Limb (tissue), 2 donors: ENCODE measurements at regions not wholly inside any gene's neighbourhood (a gene's known extent, or its start where the extent isn't known, plus 50 kb on each side); places are given as distances from the start of the nearest gene placed in this dataset.

Source experiments
- DNase-seq, 2 donors: peaks; one replicate each; pipeline ENCODE4 v3.0.0-alpha.2; 2016; ENCODE audit errors: extremely low spot score in 2 of 2

DNA sequence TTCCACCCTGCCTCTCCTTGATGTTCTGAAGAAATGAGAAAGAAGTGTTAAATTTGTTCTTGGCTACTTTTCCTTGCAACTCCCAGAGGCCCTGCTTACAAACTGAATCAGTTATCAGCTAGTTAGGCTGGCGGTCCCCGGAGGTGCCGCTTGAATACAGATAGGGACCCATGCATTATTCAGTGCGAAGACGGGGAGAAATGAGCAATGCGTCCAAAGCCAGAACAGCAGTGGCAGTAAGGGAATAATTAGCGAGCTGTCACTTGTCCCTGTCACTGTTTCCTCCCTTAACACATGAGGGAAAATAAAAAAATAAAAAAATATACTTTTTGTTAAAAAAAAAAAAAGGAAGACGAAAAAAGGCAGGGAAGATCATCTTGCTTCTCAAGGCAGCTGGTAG lies 528.1 kb downstream of the MN1 start:
- DNase-seq = no peak

DNA sequence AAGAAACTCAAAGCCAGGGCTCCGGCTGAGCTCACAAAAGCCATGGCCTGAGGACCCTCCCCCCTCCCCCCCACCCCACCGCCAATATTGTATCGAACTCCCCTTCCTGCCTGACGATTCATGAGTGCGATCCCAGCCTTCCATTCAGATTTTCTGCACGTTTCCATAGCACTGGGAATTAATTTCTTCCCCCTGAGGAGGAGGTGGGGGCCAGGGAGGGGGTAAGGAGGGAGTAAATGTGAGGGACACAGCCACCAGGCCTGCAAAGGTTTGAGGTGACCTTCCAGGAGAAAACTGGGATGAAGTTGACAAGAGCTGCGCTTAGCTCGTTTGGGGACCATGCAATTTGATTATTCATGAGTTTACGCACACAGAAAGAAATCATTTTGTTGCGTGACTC lies 527.7 kb downstream of the MN1 start:
- no peak for DNase-seq

DNA sequence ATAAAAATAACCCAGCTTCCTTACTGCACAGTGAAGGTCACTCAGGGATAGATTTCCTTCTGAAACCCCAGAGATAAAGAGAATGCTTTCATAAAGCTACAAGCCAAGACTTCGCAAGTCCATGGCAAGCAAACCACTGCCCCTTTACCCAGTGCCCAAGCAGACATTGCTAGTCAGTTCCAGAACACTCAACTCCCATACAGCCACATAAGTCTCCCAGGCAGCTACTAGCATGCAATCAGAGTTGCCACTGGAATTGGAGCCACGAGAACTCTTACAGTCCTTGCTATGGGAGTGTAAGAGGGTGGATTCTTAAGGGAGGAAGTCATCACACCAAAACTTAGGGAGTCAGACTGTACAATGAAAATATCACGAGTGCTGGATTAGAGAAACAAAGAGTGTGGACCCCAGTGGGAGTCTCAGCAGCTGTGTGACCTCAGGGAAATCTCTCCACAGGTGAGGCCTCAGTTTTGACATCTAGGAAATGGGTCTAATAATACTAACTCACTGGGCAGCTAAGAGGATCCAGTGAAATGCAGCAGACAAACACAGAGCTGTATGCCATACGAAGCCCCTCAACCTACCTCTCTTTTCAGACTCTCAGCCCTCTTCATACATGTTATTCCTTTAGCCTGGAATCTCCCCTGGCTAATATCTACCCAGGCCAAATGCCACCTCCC lies 526.6 kb downstream of the MN1 start:
- no peak for DNase-seq

DNA sequence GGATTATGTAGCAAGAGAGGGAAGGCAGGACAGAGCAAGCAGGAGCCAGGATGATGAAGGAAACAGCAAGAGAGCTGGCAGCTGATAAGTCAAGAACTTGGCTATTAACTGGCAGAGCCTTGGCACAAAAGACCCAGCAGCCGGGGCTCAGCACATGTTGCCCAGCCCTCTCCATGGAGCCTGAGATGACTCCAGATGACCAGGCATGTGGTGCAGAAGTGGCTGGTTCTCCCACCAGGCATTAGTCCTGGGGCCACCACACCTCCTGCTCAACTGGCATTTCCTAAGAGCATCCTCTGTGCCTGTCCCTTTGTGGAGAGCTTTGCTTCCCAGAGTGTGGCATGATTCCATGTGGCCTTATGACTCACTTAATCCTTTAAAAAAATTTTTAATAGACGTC lies 522.6 kb downstream of the MN1 start:
- no peak for DNase-seq

DNA sequence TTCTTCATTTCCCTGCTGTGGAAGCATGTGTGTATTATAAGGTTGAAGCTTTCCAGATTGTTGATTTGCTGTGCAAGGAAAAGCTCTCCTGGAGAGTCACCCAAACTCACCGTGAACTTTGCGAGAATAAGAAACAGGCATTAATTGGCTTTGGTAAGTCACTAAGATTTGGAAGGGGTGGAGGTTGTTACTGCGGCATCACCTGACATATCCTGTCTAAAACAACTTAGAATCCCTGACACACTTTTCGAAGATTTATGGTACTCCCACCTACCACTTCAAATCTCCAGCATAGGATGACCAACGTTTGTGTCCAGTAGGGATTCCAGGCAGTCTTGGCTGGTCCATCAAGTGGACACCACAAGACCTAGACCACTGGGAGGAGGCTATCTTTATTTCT lies 518.3 kb downstream of the MN1 start:
- no peak for DNase-seq

DNA sequence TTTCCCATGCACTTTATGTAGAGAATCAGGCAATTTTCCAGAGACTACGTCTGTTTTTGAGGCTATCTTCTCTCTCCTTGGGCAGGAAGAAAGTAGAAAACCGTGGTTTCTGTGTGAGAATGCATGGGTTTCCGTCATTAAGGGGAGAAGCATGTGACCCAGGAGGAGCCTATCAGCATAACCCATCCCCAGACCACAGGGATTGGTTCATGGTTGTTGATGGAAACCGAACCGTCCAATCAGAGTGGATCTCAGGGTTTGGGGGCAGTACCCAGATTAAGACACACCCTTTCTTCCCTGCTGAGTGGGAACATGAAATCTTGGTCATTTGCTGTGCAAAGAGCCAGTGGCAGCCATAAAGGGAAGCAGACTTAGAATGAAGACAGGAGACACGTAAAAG lies 517.8 kb downstream of the MN1 start:
- no peak for DNase-seq

DNA sequence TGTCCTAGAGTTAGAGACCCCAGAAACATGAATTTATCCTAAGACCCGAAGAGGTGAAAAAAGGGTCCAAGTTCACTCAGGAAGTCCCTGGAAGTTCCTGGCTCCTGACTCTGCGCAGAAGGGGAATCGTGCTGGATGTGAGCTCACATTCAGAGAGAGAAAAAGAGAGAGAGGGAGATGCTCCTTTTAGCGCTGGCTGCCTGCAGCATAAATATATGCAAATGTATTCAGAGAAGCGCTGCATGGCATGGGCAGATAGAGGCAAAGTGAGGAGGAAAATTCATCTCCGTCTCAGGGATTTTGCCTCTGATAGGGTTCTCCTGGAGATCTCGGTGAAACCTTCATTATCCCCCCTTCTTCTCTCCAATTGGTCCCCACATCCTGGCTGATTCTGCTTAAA lies 517.2 kb downstream of the MN1 start:
- no peak for DNase-seq

DNA sequence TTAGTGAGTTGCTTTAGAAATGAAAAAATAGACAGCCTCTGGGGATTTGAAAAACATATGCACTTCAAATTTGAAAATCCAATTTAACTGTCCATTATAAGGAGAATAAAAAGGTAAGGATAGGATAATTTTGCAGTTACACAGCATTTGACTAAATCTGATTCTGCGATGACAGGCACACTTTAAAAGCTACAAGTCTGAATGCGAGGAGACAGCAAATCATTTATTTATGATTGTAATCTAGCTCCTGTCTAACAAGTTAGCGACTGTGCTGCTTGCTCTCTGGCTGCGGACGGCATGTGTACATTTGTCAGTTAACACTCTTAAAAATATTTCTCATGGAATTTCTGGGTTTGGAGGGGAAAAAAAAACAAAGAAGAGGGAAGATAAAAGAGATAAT lies 514.8 kb downstream of the MN1 start:
- DNase-seq = no peak

DNA sequence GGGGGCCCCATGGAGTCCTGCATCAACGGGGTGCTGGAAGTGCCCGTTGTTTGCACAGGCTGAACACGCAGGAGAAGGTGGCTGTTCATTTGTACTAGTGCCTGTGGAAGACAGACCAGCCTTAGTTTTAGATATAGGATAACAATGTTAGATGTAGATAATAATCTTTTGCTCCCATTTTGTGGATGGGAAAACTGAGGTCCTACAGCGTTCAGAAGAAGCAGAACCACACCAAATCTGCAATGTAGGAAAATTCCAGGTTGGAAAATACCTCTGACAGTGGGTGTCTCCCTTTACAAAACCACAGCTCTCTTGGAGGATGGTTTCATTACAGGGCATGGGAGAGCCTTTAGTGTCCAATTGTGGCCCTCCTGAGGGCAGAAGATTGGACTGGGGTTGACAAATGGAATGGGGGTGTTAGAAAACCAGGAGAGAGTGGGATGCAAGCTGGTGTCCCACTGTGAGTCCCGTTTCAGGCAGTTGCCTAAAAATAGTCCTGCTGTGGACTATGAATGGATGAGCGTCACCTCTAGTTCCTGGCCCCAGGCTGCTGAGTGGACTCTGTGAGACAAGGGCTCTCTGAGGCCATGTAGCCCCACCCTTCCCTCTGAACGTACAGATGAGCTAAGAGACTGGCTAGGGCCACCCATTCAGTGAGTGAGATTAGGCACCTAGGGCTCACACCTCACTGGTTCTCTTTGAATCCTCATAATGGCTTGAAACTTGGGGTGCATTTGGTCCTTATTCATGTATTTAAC lies 508.8 kb downstream of the MN1 start:
- DNase-seq = no peak

DNA sequence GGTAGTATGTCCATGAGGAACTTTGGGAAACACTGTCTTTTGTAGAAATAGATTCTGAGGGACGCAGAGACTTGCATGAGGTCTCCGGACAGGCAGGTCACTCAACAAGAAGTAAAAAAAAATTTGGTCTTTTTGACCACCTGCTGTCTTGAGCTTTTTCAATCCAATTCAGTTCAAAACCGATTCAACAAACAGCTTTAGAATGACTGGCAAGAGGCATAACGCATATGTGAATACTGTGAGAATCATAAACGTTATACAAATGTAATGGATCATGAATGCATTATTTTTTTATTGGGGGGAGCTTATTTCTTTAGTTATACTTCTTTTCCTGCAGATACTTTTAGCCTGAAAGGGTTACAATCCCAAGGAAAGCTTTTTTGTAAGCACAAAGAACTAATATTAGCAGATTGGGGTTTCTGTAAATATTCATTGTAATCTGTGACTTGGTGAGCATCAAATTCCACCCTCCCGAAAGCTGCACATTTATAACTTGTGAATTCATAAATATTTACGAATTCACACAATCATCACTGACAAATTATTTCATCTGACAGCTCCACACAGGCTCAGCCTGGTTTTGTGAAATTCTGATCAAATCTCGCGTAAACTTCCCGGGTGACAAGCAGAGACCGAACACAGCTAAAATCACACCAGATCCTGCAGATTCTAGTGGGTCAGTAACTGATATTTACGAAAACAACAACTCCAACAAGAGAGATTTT lies 507.7 kb downstream of the MN1 start:
- no peak for DNase-seq

DNA sequence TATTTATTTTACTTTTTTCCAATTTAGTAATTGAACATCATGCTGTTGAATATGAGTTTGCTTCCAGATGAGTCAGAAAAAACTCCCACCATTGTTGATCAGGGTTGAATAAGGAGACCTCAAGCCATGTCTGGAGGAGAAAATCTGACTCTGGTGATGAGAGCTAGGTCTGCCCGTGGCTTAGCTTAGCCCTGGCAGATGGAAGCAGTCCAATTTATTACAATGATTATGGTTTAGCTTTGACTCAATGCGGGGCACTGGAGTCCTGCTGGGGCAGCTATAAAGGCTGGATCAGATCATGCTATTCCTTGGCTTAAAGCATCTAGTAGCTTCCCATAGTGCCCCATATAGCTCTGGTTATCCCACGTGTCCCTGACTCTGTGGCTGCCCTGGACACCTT lies 506.5 kb downstream of the MN1 start:
- no peak for DNase-seq

DNA sequence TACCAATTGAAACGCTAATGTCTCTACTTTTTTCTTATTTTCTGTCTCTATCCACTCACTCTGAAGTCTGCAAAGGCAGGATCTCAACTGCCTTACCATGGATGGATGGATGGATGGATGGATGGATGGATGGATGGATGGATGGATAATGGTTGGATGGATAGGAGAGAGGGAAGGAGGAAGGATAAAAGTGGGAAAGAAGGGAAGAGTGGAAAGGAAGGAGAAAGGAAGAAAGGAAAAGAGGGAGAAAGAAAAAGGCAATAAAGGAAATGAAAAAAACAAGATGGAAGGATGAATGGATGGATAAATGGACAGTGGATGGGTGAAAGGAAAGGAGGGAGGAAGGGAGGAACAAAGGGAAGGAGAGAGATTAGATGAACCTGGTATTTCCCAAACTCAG lies 506.0 kb downstream of the MN1 start:
- DNase-seq = no peak

DNA sequence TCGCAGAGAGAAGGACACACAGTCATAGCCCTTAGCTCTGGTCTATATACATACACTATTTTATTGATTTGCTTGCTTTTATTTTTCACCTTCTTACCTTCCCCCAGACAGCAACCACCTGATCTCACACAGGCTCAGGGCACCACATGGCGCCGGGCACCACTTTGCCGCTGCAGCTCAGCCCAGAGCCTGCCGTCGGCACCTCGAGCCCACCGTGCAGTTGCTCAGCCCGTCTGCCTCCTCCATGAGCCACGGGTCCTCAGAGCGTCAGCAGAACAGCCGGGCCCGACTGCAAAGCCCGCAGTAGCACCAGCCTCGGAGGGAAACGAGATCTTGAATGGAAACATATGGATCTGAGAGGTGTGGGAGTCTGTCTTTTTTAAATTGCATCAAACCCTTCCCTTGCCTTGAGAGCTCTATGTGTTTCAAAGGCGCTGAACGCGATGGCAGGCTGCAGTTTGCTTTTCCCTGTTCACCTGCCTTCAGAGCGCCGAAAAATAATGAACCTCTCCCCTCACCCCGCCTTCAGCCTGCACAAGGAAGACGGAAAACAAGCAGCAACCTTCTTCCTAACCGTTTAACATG lies 505.4 kb downstream of the MN1 start:
- DNase-seq = no peak

DNA sequence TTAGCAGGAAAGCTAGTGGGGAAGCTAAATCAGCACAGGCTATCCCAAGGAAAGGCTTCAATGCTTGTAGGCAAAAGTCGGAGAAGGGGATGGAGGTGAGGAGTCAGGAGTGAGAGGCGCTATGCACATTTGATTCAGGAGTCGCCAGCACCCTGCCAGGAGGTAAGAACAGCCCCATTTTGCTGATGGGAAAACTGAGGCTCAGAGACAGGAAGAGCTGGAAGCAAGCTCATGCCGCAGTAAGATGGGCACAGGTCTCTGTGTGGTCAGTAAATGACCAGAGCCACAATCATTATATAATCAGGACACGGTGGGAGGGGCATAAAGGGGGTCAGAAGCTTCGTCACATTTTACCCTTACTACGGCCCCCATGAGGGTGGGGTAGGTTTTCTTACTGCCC lies 504.4 kb downstream of the MN1 start:
- DNase-seq = no peak

DNA sequence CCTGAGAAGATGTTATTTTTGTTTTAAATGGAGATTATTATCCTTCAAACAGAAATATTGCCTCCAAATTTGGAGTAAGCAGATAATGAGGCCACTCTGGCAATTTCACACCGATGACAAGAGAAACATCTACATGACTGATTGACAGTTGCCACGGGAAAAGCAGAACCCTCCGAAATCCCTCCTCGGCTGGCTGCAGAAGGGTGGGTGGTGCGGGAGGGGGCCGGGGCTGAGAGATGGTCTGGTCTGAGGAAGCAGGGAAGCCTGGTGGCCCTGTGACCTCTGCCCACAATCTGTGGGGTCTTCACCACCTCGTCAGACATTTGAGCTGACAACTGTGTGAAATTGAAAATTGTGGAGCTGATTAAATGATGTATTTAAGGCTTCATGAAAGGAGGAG lies 503.2 kb downstream of the MN1 start:
- DNase-seq = no peak

DNA sequence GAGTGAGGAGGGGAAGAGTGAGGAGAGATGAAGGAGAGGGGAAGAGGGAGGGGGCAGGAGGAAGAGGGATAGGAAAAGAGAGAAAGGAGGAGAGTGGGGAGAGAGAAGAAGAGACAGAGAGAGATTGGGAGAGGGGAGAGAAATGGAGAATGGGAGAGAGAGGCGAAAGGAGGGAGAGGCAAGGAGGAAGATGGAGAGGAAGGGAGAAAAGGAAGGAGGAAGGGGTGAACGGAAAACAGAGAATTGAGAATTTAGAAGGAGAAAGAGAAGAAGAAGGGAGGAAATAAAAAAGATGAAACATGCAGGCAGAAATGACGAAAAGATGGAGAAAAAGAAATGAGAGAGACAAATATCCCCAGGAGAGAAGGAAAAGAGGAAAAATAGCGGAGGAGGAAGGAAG lies 502.8 kb downstream of the MN1 start:
- no peak for DNase-seq

DNA sequence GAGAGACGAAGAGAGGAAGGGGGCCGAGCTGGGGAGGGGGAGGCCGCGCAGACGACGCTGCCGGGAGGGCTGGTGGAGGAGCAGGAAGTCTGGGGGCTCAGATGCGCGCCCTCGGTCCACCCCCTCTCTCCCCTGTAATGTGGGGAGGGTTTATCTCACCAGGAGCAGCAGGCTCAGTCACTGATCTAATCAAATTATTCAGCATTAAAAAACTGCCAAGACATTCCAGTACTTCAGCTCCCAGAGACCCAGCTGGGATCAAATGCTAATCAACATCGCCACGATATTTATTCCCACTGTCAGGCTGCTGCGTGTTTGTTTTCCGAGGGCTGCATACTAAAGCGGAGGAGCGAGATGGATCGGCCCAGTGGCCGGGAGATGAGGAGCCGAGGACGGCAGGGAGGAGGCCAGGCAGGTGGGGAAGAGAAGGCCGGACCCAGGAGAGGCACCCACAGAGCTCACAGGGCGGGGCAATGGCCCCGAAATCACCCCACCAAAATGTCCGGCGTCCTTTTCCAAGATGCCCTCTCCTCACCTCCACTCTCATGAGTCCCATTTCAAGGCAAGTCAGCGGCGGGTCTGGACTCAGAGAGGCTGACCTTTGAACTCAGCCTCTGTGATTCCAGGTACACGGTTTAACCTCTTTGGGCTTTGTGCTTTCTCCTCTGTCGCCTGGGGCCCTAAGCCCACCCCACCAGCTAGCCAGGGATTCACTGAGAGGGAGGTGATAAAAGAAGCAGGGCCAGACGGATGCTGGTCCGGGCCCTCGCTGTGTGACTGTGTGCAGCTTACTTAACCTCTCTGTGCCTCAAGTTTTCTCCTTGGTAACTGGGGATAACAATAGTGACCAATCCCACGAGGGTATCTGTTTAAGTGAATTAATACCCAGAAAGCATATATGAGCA lies 502.1 kb downstream of the MN1 start:
- peak; percentile 35 to 65 for DNase-seq

DNA sequence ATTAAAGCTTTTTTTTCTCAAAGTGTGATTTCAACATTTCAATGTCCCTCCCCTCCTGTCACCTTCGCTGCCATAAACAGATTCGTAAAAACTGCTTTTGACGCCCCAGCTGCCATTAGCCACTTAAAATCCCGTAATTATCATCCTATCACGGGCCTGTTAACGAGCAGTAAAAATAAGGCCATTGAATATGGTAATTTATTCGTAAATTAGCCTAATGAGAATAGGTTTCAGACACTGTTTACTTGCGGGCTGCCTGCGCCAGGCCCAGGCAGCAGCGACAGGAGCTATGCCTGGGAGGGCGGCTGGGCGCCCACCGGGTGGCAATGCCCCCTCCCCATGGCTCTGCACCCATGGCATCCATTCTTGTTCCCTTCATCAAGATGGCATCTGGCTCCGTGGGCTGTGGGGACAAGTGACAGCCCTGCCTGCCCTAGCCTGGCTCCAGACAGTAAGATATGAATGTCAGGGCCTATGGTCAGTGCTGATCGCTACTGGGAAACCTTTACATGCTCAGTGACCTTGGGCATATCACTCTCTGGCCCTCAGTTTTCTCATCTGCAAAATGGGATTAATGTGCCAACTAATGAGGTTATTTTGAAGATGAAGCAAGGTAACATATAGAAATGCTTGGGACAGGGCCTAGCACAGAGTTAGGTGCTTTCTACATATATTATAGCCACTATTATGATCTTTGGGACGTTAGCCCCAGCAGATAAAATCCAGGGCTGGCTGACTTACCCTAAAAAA lies 500.8 kb downstream of the MN1 start:
- no peak for DNase-seq

DNA sequence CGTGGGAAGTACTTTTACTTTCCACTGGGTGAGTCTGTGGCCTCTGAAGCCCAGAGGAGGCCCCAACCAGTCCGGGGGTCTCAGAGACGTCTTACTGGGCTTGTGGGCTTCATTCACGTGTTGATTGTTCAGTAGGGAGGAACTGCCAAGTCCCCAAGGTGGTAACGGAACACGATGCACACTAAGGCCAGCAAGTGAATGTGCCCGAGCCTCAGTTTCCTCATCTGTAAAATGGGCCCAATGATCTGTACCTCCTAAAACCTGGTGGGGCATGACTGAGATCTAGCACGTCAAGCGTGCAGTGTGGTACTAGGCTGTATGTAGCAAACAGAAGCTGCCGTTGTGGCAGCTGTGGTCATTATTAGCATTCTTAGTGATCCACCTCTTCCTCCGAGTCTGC lies 499.1 kb downstream of the MN1 start:
- DNase-seq = no peak

DNA sequence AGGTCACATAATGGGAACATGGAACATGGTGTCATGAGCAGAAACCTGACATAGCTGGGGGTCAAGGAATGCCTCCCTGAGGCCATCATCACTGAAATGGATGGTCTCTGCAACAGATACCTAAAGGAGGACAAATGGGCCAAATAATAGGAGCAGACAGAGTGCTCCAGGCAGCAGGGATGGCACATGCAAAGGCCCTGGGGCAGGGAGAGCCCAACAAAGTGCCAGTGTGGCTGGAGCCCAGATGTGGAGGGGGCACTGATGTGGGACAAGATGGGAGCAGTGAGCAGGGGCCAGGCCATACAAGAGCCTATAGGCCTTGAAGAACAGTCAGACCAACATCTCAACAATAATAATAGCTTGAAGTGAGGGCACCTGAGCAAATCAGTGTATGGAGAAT lies 497.8 kb downstream of the MN1 start:
- no peak for DNase-seq

DNA sequence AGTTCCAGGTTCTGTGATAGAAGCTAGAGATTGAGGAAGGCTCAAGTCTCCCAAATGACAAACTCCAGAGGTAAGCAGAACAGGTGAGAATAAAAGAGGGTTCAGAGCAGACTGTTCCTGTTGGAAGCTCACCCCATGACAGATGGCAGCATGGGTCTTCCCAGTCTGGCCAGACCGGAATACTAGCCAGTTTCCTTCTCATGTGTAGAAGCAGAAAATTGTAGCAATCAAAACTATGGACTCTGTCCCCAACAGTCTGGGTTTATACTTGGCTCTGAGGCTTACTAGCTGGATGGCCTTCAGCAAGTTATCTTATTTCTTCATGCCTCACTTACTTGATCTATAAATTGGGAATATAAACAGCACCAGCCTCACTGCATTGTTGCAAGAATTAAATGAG lies 494.8 kb downstream of the MN1 start:
- no peak for DNase-seq
